BE2C (cell line): ENCODE measurements at regions not wholly inside any gene's neighbourhood (a gene's known extent, or its start where the extent isn't known, plus 50 kb on each side); places are given as distances from the start of the nearest gene placed in this dataset.
A peak's percentile ranks its signal among the peaks of the same experiment; 100 is the strongest.

Experiments
- DNase-seq: peaks from one replicate; pipeline ENCODE4 v3.0.0-alpha.2; 2020
- H3K27me3 ChIP-seq: fragments of 250-450 bp; sonication (Bioruptor Pico); 2 replicates; pipeline ENCODE4 v1.5.1; 2020; ENCODE audit warnings: mild to moderate bottlenecking
- H3K36me3 ChIP-seq: fragments of 250-450 bp; sonication (Bioruptor Pico); 2 replicates; pipeline ENCODE4 v1.5.1; 2020; ENCODE audit warnings: mild to moderate bottlenecking
- H3K4me1 ChIP-seq: fragments of 250-450 bp; sonication (Bioruptor Pico); 2 replicates; pipeline ENCODE4 v1.5.1; 2020
- H3K4me3 ChIP-seq: 2 replicates; pipeline ENCODE4 v1.5.1; 2011; ENCODE audit warnings: low read depth, low read length
- H3K9me3 ChIP-seq: fragments of 250-450 bp; sonication (Bioruptor Pico); 2 replicates; pipeline ENCODE4 v1.5.1; 2020
- CTCF ChIP-seq: IDR thresholded peaks from 2 replicates; pipeline ENCODE4 v1.5.1; 2012; ENCODE audit warnings: mild to moderate bottlenecking, low read depth, low read length

GRCh38 chr5:38662090-38662489, 105.6 kb upstream of the LIFR start:
- DNase-seq: no peak
- H3K36me3 ChIP-seq: no peaks in the 10 kb centered on the region
- H3K27me3 ChIP-seq: no peaks in the 10 kb centered on the region
- TF ChIP-seq CTCF: no peak
- 0 out of 2 replicates have a peak, but pooled peaks cover 5% of the 10 kb centered on the region for H3K4me1 ChIP-seq
- no peak overlapping the region for H3K4me3 ChIP-seq
- no peaks in the 10 kb centered on the region for H3K9me3 ChIP-seq

- no peaks in the 10 kb centered on the region for H3K27me3 ChIP-seq
These were observed 106.8 kb upstream of the LIFR start for GRCh38 chr5:38663249-38663648.

GRCh38 chr5:38666668-38667498, 110.4 kb upstream of the LIFR start:
- Histone ChIP-seq H3K36me3 (no peaks in the 10 kb centered on the region), H3K9me3 (no peaks in the 10 kb centered on the region), H3K27me3 (no peaks in the 10 kb centered on the region), H3K4me3 (no peak overlapping the region), H3K4me1 (peaks cover 26% of the 10 kb centered on the region)
- peak; percentile 74 for TF ChIP-seq CTCF
- peak; percentile 53 for DNase-seq

More at GRCh38 chr5:38663249-38663648, 106.8 kb upstream of the LIFR start:
- Histone ChIP-seq H3K4me1 (0 out of 2 replicates have a peak, but pooled peaks cover 5% of the 10 kb centered on the region), H3K36me3 (no peaks in the 10 kb centered on the region), H3K9me3 (no peaks in the 10 kb centered on the region), H3K4me3 (no peak overlapping the region)
- no peak for DNase-seq
- TF ChIP-seq CTCF: no peak

GRCh38 chr5:38667499-38667776, 111.0 kb upstream of the LIFR start:
- no peak for DNase-seq
- no peaks in the 10 kb centered on the region for H3K9me3 ChIP-seq
- H3K4me1 ChIP-seq: peaks cover 29% of the 10 kb centered on the region
- H3K27me3 ChIP-seq: no peaks in the 10 kb centered on the region
- H3K4me3 ChIP-seq: no peak overlapping the region
- TF ChIP-seq CTCF: no peak
- H3K36me3 ChIP-seq: no peaks in the 10 kb centered on the region

- Histone ChIP-seq H3K4me3 (no peak overlapping the region), H3K27me3 (no peaks in the 10 kb centered on the region), H3K36me3 (no peaks in the 10 kb centered on the region), H3K4me1 (peaks cover 34% of the 10 kb centered on the region), H3K9me3 (no peaks in the 10 kb centered on the region)
- DNase-seq: no peak
- TF ChIP-seq CTCF: no peak
These were observed 113.0 kb upstream of the LIFR start for GRCh38 chr5:38669361-38669880.

- Histone ChIP-seq H3K4me3 (no peak overlapping the region), H3K9me3 (no peaks in the 10 kb centered on the region), H3K36me3 (no peaks in the 10 kb centered on the region), H3K4me1 (peaks cover 34% of the 10 kb centered on the region), H3K27me3 (no peaks in the 10 kb centered on the region)
- no peak for TF ChIP-seq CTCF
- no peak for DNase-seq
These were observed 113.6 kb upstream of the LIFR start for GRCh38 chr5:38670066-38670465.
